ENCODE measurements at regions not wholly inside any gene's neighbourhood (a gene's known extent, or its start where the extent isn't known, plus 50 kb on each side); places are given as distances from the start of the nearest gene placed in this dataset.

GRCh38 chr2:118657466-118657865, 190.0 kb downstream of the EN1 start:
- TF ChIP-seq POLR2A (IDR thresholded peaks at IDR 0.05): no peak
- no peak for TF ChIP-seq CTCF (IDR thresholded peaks at IDR 0.05)

Data from adrenal gland (tissue), 5 donors.